ENCODE measurements at regions not wholly inside any gene's neighbourhood (a gene's known extent, or its start where the extent isn't known, plus 50 kb on each side); places are given as distances from the start of the nearest gene placed in this dataset.

DNA sequence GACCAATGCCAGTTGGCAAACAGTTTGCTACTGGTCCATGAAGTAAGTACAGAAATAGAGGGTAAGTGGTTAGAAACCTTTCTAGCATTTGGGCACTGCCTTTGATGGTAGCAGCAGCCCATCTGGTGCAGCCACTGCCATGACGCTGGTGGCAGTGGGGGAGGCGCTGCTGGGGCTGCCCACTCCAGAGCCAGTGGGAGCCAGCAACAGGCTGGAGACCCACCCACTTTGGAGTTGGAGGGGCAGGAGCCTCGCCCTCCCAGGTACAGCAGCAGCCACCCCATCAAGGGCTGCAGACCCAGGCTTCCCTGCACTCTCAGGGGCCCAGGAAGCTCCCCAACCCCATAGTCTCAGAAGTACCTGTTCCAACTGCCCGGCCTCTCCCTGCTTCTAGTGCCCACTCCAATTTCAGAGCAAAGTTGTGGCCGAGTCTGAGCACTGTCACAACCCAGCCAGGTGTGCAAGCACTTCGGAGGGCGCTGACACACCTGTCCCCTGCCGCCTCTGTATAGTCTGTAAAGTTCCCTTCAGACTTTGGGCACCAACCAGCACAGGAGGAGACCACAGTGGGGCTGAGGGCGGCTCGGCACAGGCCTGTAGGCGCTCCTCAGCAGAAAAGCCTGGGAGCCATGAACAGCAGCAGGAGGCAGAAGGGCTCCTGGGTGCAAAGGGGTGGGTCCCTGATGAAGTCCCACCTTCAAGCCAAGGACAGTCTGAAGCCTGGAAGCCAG, 125.6 kb upstream of the CCDC150 start:
- no peak for TF ChIP-seq POLR2A (IDR thresholded peaks at IDR 0.05)
- no peak for TF ChIP-seq POLR2AphosphoS5 (IDR thresholded peaks at IDR 0.05)
- TF ChIP-seq CTCF (IDR thresholded peaks at IDR 0.05) = no peak
- TF ChIP-seq EP300 (IDR thresholded peaks at IDR 0.05; ENCODE audit: low read depth) = no peak

All from transverse colon (tissue), 4 donors.